HEK293 (cell line): ENCODE measurements at regions not wholly inside any gene's neighbourhood (a gene's known extent, or its start where the extent isn't known, plus 50 kb on each side); places are given as distances from the start of the nearest gene placed in this dataset.

Experiments
- CTCF ChIA-PET: fragments of 350-600 bp; formaldehyde crosslinking; extraction: SDS; loops from one replicate; lab custom pipeline; 2021; ENCODE audit warnings: antibody characterized with exemption; lab: Yijun Ruan, JAX
- POLR2A ChIA-PET: fragments of 300-600 bp; formaldehyde crosslinking; extraction: SDS; loops from one replicate; lab custom pipeline; 2020; ENCODE audit warnings: antibody characterized with exemption, inconsistent platforms; lab: Yijun Ruan, JAX
- H3K27ac ChIP-seq: fragments of 200-500 bp; sonication (Bioruptor generic); 2 replicates; pipeline ENCODE4 v1.5.1; 2014; ENCODE audit warnings: low read depth, low read length, control low read depth, inconsistent platforms; ENCODE audit errors: extremely low read depth
- H3K36me3 ChIP-seq, 2 experiments: fragments of 200-500 bp in 1 of 2; sonication (Bioruptor generic) in 1 of 2; 1 replicate in 1 of 2; 2 replicates in 1 of 2; pipeline ENCODE4 v1.5.1; 2014 to 2017; ENCODE audit warnings: inconsistent platforms in 2 of 2, low read length in 2 of 2; ENCODE audit not compliant: control insufficient read depth in 2 of 2, insufficient read depth in 1 of 2
- H3K4me1 ChIP-seq: fragments of 200-500 bp; sonication (Bioruptor generic); 2 replicates; pipeline ENCODE4 v1.5.1; 2014; ENCODE audit warnings: mild to moderate bottlenecking, low read length, inconsistent platforms; ENCODE audit not compliant: control insufficient read depth, insufficient read depth
- H3K4me3 ChIP-seq: 2 replicates; pipeline ENCODE4 v1.5.1; 2011; ENCODE audit warnings: low read depth, mild to moderate bottlenecking, control low read depth, low read length, moderate library complexity
- H3K9me3 ChIP-seq: fragments of 200-500 bp; sonication (Bioruptor generic); 2 replicates; pipeline ENCODE4 v1.5.1; 2014; ENCODE audit warnings: low read depth, low read length, inconsistent platforms; ENCODE audit not compliant: control insufficient read depth, insufficient read depth
- ATF2 ChIP-seq: fragments of 450-650 bp; formaldehyde crosslinking; IDR thresholded peaks from 2 replicates; pipeline ENCODE4 v1.5.1; 2016; ENCODE audit warnings: missing biosample characterization, missing genetic modification characterization, low read depth
- GLI2 ChIP-seq: fragments of 450-650 bp; formaldehyde crosslinking; IDR thresholded peaks from 2 replicates; pipeline ENCODE4; 2017; ENCODE audit warnings: missing biosample characterization, missing genetic modification characterization, low read depth, borderline replicate concordance
- GLIS2 ChIP-seq: fragments of 450-650 bp; formaldehyde crosslinking; IDR thresholded peaks from 2 replicates; pipeline ENCODE4 v1.5.1; 2016; ENCODE audit warnings: missing biosample characterization, missing genetic modification characterization
- INSM2 ChIP-seq: fragments of 450-650 bp; formaldehyde crosslinking; IDR thresholded peaks from 2 replicates; pipeline ENCODE4 v1.5.1; 2016; ENCODE audit warnings: missing biosample characterization, missing genetic modification characterization
- KLF9 ChIP-seq: fragments of 450-650 bp; formaldehyde crosslinking; IDR thresholded peaks from 2 replicates; pipeline ENCODE4 v1.5.1; 2016; ENCODE audit warnings: missing biosample characterization, missing genetic modification characterization, low read depth
- PRDM2 ChIP-seq: fragments of 450-650 bp; formaldehyde crosslinking; IDR thresholded peaks from 2 replicates; pipeline ENCODE4 v1.5.1; 2016; ENCODE audit warnings: missing biosample characterization, missing genetic modification characterization, borderline replicate concordance
- TCF7L2 ChIP-seq: IDR thresholded peaks from 2 replicates; pipeline ENCODE4 v1.6.1; 2011; ENCODE audit warnings: low read depth, mild to moderate bottlenecking, inconsistent platforms, low read length, moderate library complexity, borderline replicate concordance
- ZBTB49 ChIP-seq: fragments of 450-650 bp; formaldehyde crosslinking; IDR thresholded peaks from 2 replicates; pipeline ENCODE4 v1.5.1; 2016; ENCODE audit warnings: missing biosample characterization, missing genetic modification characterization, low read depth
- ZIC2 ChIP-seq: fragments of 450-650 bp; formaldehyde crosslinking; IDR thresholded peaks from 2 replicates; pipeline ENCODE4 v1.5.1; 2016; ENCODE audit warnings: missing biosample characterization, missing genetic modification characterization
- ZNF155 ChIP-seq: fragments of 450-650 bp; formaldehyde crosslinking; IDR thresholded peaks from 2 replicates; pipeline ENCODE4 v1.5.1; 2016; ENCODE audit warnings: missing biosample characterization, missing genetic modification characterization
- ZNF248 ChIP-seq: fragments of 450-650 bp; formaldehyde crosslinking; IDR thresholded peaks from 2 replicates; pipeline ENCODE4 v1.5.1; 2017; ENCODE audit warnings: missing biosample characterization, missing genetic modification characterization
- ZNF266 ChIP-seq: fragments of 450-650 bp; formaldehyde crosslinking; IDR thresholded peaks from 2 replicates; pipeline ENCODE4 v1.5.1; 2016; ENCODE audit warnings: missing biosample characterization, missing genetic modification characterization, low read depth
- ZNF394 ChIP-seq: fragments of 450-650 bp; formaldehyde crosslinking; IDR thresholded peaks from 2 replicates; pipeline ENCODE4 v1.5.1; 2016; ENCODE audit warnings: missing biosample characterization, missing genetic modification characterization, mild to moderate bottlenecking, moderate library complexity, borderline replicate concordance
- ZNF623 ChIP-seq: fragments of 450-650 bp; formaldehyde crosslinking; IDR thresholded peaks from 2 replicates; pipeline ENCODE4 v1.5.1; 2016; ENCODE audit warnings: missing biosample characterization, missing genetic modification characterization
- ZSCAN23 ChIP-seq: fragments of 450-650 bp; formaldehyde crosslinking; IDR thresholded peaks from 2 replicates; pipeline ENCODE4 v1.5.1; 2016; ENCODE audit warnings: missing biosample characterization, missing genetic modification characterization
- ZSCAN5A ChIP-seq: fragments of 450-650 bp; formaldehyde crosslinking; IDR thresholded peaks from 2 replicates; pipeline ENCODE4 v1.5.1; 2016; ENCODE audit warnings: missing biosample characterization, missing genetic modification characterization

- Histone ChIP-seq H3K9me3 (no peaks in the 10 kb centered on the region), H3K4me1 (no peaks in the 10 kb centered on the region), H3K4me3 (no peak overlapping the region)
- POLR2A ChIA-PET = no interaction called here
- no peak for TF ChIP-seq ZNF248 (tag by site-specific recombination)
- TF ChIP-seq KLF9 (tag by site-specific recombination) = no peak
- no peak for TF ChIP-seq GLI2
- TF ChIP-seq ZSCAN23 (tag by site-specific recombination) = no peak
- TF ChIP-seq ZNF155 = no peak
- TF ChIP-seq ZNF266 = no peak
- TF ChIP-seq ZNF394 (tag by site-specific recombination) = no peak
- no peak for TF ChIP-seq ZIC2 (tag by site-specific recombination)
- TF ChIP-seq GLIS2 = no peak
- TF ChIP-seq ZSCAN5A (tag by site-specific recombination) = no peak
- TF ChIP-seq ZBTB49 (tag by site-specific recombination) = no peak
- TF ChIP-seq PRDM2 (tag by site-specific recombination) = no peak
- no peak for TF ChIP-seq INSM2 (tag by site-specific recombination)
- no peak for TF ChIP-seq ZNF623 (tag by site-specific recombination)
- TF ChIP-seq TCF7L2 = no peak
- no peak for TF ChIP-seq ATF2 (tag by site-specific recombination)
- TF ChIP-seq, all 188 proteins: peak for 0
- Histone ChIP-seq H3K27ac (no peak overlapping the region), H3K36me3 (no peaks in the 10 kb centered on the region)
- CTCF ChIA-PET = no interaction called here
Measured at GRCh38 chr3:173225351-173225750, 84.3 kb upstream of the SPATA16 start.
